Keratinocyte (primary cell): ENCODE measurements at regions not wholly inside any gene's neighbourhood (a gene's known extent, or its start where the extent isn't known, plus 50 kb on each side); places are given as distances from the start of the nearest gene placed in this dataset.

Experiments used
- DNase-seq: peaks from one replicate; pipeline ENCODE4 v3.0.0-alpha.2; 2011; ENCODE audit warnings: low read depth, missing footprints, low spot score
- FAIRE-seq: peaks from 2 replicates; lab custom pipeline; 2011; peaks lifted over from hg19 to GRCh38; lab: Jason Lieb, UNC
- H2AFZ ChIP-seq: 2 replicates; pipeline ENCODE4 v1.6.0; 2012; ENCODE audit warnings: low read length, control low read depth, inconsistent platforms; ENCODE audit not compliant: control insufficient read depth
- H3K27ac ChIP-seq: 2 replicates; pipeline ENCODE4 v1.5.1; 2011; ENCODE audit warnings: low read length; ENCODE audit not compliant: control insufficient read depth, insufficient read depth
- H3K27me3 ChIP-seq: 3 replicates; pipeline ENCODE4 v1.6.0; 2011; ENCODE audit warnings: low read length; ENCODE audit not compliant: control insufficient read depth, insufficient read depth; ENCODE audit errors: extremely low read depth
- H3K36me3 ChIP-seq, 2 experiments: 2 replicates in 1 of 2; 3 replicates in 1 of 2; pipeline ENCODE4 v1.5.1; 2011; ENCODE audit warnings: low read length in 2 of 2, mild to moderate bottlenecking in 1 of 2; ENCODE audit not compliant: control insufficient read depth in 2 of 2, insufficient read depth in 2 of 2; ENCODE audit errors: extremely low read depth in 1 of 2
- H3K4me1 ChIP-seq: 3 replicates; pipeline ENCODE4 v1.5.1; 2011; ENCODE audit warnings: low read length; ENCODE audit not compliant: control insufficient read depth, insufficient read depth; ENCODE audit errors: extremely low read depth
- H3K4me2 ChIP-seq: 3 replicates; pipeline ENCODE4 v1.6.0; 2011; ENCODE audit warnings: low read depth, low read length; ENCODE audit not compliant: control insufficient read depth, insufficient read depth; ENCODE audit errors: extremely low read depth
- H3K4me3 ChIP-seq, 3 experiments: fragments of 200-600 bp in 1 of 3; sonication (generic) in 1 of 3; 2 replicates in 2 of 3; 3 replicates in 1 of 3; pipeline ENCODE4 v1.5.1; 2011 to 2016; ENCODE audit warnings: low read length in 3 of 3, mild to moderate bottlenecking in 3 of 3, control low read depth in 2 of 3, inconsistent platforms in 1 of 3, low read depth in 1 of 3, mixed read lengths in 1 of 3, mixed run types in 1 of 3, moderate library complexity in 1 of 3; ENCODE audit not compliant: control insufficient read depth in 2 of 3, insufficient read depth in 2 of 3; ENCODE audit errors: extremely low read depth in 1 of 3
- H3K79me2 ChIP-seq: 2 replicates; pipeline ENCODE4 v1.6.0; 2012; ENCODE audit warnings: low read length; ENCODE audit not compliant: control insufficient read depth, insufficient read depth
- H3K9ac ChIP-seq: 3 replicates; pipeline ENCODE4 v1.6.0; 2011; ENCODE audit warnings: low read length; ENCODE audit not compliant: control insufficient read depth, insufficient read depth; ENCODE audit errors: extremely low read depth
- H3K9me1 ChIP-seq: 3 replicates; pipeline ENCODE4 v1.6.0; 2011; ENCODE audit warnings: low read length; ENCODE audit not compliant: control insufficient read depth, insufficient read depth; ENCODE audit errors: extremely low read depth
- H3K9me3 ChIP-seq: 2 replicates; pipeline ENCODE4 v1.5.1; 2012; ENCODE audit warnings: low read depth, low read length; ENCODE audit not compliant: control insufficient read depth
- H4K20me1 ChIP-seq: 3 replicates; pipeline ENCODE4 v1.6.0; 2011; ENCODE audit warnings: low read length; ENCODE audit not compliant: control insufficient read depth, insufficient read depth; ENCODE audit errors: extremely low read depth
- EZH2 ChIP-seq: IDR thresholded peaks from one replicate; pipeline ENCODE4 v1.6.1; 2012; ENCODE audit warnings: inconsistent platforms, mild to moderate bottlenecking, low read length, moderate library complexity
- dilution Hi-C: fragments of 300-500 bp; cut with MboI; formaldehyde crosslinking; loops from one replicate; pipeline ENCODE4 v1.7.0; 2020; ENCODE audit warnings: low sequenced_read_pairs; ENCODE audit not compliant: extremely low pct_ligation_motif_present
- TF ChIP-seq, protein P1 (sequence below), 3 experiments: IDR thresholded peaks in 1 of 3; conservative IDR thresholded peaks in 1 of 3; optimal IDR thresholded peaks in 1 of 3; 2 replicates in 2 of 3; 3 replicates in 1 of 3; pipeline versions ENCODE3 to v1.5.1; 2011; ENCODE audit warnings: low read length in 3 of 3, mild to moderate bottlenecking in 3 of 3, moderate library complexity in 2 of 3, control low read depth in 1 of 3, inconsistent platforms in 1 of 3; ENCODE audit not compliant: insufficient read depth in 2 of 3; ENCODE audit errors: extremely low read depth in 1 of 3

DNA sequence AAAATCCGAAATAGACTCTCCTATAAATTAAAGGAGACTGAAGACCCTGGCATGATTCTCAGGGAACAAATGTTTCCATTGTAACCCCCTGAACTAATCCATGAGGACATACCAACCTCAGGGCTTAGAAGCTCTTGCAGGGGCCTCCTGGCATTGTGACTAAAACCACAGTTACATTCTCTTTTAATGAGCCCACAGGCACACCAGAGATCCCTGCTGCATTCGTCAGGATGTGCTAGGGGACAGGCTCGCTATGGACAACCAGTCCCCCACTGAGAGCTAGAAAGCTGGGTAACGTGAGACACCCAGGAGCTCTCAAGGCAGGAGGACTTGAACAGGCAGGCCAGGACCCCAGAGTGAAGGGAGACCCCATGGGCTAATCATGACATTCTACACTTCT is 140.6 kb upstream of the TNRC6C start:
- no peak for TF ChIP-seq EZH2
- TF ChIP-seq, protein P1, sequence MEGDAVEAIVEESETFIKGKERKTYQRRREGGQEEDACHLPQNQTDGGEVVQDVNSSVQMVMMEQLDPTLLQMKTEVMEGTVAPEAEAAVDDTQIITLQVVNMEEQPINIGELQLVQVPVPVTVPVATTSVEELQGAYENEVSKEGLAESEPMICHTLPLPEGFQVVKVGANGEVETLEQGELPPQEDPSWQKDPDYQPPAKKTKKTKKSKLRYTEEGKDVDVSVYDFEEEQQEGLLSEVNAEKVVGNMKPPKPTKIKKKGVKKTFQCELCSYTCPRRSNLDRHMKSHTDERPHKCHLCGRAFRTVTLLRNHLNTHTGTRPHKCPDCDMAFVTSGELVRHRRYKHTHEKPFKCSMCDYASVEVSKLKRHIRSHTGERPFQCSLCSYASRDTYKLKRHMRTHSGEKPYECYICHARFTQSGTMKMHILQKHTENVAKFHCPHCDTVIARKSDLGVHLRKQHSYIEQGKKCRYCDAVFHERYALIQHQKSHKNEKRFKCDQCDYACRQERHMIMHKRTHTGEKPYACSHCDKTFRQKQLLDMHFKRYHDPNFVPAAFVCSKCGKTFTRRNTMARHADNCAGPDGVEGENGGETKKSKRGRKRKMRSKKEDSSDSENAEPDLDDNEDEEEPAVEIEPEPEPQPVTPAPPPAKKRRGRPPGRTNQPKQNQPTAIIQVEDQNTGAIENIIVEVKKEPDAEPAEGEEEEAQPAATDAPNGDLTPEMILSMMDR (optimal IDR thresholded peaks at IDR 0.05 in 1 of 3, IDR thresholded peaks at IDR 0.05 in 1 of 3, conservative IDR thresholded peaks at IDR 0.05 in 1 of 3; ENCODE audit: extremely low read depth in 1 of 3, insufficient read depth in 2 of 3, low read length in 3 of 3): no peak
- H3K4me2 ChIP-seq: no peak overlapping the region
- H3K4me3 ChIP-seq: no peak overlapping the region
- no peaks in the 10 kb centered on the region for H3K9me3 ChIP-seq
- no peaks in the 10 kb centered on the region for H4K20me1 ChIP-seq
- H3K9me1 ChIP-seq: no peaks in the 10 kb centered on the region
- H3K27me3 ChIP-seq: peaks cover 6% of the 10 kb centered on the region
- FAIRE-seq (no peak), DNase-seq (no peak)
- no peaks in the 10 kb centered on the region for H3K79me2 ChIP-seq
- H3K4me1 ChIP-seq: no peaks in the 10 kb centered on the region
- no peaks in the 10 kb centered on the region for H3K36me3 ChIP-seq
- H2AFZ ChIP-seq: no peak overlapping the region
- dilution Hi-C loops: no loop called here
- H3K27ac ChIP-seq: no peak overlapping the region
- H3K9ac ChIP-seq: no peak overlapping the region

DNA sequence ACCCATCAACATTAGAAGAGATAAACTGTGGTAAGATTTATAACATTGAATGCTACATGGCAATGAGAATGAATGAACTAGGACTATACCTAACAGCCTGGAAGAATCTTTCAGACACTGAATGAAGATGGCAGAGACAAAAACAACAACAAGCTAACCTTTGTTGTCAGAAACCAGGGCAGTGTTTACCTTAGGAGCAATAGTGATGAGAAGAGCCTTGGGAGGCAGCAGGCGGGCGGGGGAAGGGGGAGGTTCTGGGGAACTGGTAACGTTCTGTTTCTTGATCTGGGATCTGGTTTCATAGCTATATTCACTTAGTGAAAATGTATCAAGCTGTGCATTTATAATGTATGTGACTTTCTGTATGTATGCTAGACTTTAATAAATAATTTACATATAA is 139.0 kb upstream of the TNRC6C start:
- FAIRE-seq (no peak), DNase-seq (no peak)
- dilution Hi-C loops: no loop called here
- Histone ChIP-seq H3K4me2 (no peak overlapping the region), H3K9me1 (no peaks in the 10 kb centered on the region), H3K4me3 (no peak overlapping the region), H3K36me3 (no peaks in the 10 kb centered on the region), H4K20me1 (no peaks in the 10 kb centered on the region), H3K79me2 (no peaks in the 10 kb centered on the region), H3K27me3 (peaks cover 17% of the 10 kb centered on the region), H2AFZ (no peak overlapping the region), H3K4me1 (no peaks in the 10 kb centered on the region), H3K27ac (no peak overlapping the region), H3K9ac (no peak overlapping the region), H3K9me3 (no peaks in the 10 kb centered on the region)
- TF ChIP-seq EZH2: no peak
- TF ChIP-seq, protein P1 (optimal IDR thresholded peaks at IDR 0.05 in 1 of 3, IDR thresholded peaks at IDR 0.05 in 1 of 3, conservative IDR thresholded peaks at IDR 0.05 in 1 of 3; ENCODE audit: extremely low read depth in 1 of 3, insufficient read depth in 2 of 3, low read length in 3 of 3): no peak
